Activated T-helper 1 cell treated with anti-CD3 and anti-CD28 coated beads, Interleukin-2, amount 50 U/mL, for 16 hours (primary cell): ENCODE measurements at regions not wholly inside any gene's neighbourhood (a gene's known extent, or its start where the extent isn't known, plus 50 kb on each side); places are given as distances from the start of the nearest gene placed in this dataset.
A peak's percentile ranks its signal among the peaks of the same experiment; 100 is the strongest.

Experiments used
- DNase-seq, 2 donors: peaks; one replicate each; pipeline ENCODE4 v3.0.0-alpha.2; 2020; ENCODE audit warnings: low read depth in 1 of 2, low spot score in 1 of 2

DNA sequence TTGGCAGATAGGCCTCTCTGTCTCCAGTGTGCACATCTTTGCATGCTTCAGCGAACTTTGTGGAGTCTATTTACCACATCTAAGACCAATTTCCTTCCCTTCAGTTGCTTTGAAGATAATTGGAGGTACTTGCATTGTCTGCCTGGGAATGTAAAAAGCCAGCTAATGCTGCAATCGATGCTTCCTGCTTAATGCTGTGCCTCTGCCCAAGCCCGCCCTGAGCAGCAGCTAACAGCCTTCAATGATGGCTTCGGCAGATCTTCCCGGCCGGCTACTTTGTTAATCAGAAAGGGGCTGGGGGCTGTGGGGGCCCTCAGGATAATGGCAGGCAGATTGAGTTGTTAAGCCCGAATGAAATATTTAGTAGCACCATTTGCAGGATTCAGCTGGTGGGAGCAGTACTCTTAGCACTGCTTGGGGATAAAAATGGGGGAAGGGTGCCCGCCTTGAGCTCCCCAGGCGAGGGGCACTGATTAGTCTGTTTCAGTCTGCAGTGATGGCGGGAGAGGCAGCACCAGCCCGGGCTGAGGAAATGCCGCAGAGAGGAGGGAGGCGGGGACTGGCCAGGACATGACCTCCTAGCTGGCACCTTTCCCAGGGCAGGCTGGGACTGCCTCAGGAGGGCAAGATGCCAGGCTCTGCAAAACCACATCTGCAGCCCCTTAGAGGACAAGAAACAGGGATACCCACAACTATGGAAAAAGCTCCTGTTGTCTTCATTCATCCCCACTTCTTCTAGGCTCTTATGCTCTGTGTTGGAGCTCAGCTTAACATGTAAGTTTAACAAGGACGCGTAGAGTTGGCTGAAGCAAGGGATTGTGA lies 460.0 kb downstream of the BUD13 start:
- no peak for DNase-seq

DNA sequence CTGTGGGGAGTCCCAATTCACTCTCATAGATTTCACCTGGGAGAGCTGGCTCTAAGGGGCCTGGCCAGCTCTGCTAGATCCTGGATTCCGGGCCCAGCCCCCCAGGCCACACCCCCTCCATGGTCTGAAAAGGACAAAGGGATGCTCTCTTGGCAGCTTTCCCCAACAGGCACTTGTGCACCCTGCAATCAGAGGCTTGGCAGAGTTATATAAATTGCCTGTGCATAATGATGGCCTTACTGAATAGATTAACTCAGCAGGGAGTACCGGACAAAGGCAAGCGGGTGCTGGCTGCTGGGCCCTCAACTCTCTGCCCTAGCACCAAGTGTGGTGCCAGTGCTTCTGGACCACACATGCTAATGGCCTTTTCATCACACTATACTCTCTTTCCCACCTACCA lies 461.6 kb downstream of the BUD13 start:
- DNase-seq: no peak

DNA sequence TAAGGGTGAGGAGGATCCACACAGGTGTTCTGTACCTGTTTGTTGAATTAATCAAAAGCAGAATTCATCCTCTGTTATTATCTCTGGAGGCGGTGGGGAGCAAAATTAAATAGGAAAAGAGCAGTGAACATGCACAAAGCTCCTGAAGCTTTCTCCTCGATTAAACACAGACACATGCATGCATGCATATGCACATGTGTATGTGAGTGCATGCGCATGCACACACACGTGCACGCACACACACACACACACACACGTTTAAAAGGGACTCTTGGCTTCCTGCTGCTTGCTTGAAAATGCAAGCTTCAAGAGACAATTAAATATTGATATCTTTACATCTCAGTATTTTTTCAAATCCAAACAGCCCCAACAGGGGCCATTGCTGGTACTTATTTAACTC lies 462.1 kb downstream of the BUD13 start:
- no peak for DNase-seq

DNA sequence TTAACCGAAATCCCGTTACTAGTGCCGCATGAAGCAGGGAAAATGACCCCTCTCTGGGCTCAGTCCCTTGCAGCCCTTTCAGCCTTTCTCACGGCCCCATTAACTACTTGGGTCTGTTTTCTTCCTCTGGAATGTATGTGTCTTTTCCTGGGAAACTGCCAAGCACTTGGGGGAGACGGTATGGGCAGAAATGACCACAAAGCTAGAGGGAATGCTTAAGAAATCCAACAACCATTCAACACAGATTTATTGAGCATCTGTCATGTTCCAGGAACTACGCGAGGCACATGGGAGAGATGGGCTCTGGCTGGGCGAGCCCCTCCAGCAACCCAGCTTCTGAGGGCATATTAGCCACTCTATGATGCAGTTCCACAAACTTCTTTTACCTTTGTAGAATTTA lies 462.6 kb downstream of the BUD13 start:
- DNase-seq: no peak

DNA sequence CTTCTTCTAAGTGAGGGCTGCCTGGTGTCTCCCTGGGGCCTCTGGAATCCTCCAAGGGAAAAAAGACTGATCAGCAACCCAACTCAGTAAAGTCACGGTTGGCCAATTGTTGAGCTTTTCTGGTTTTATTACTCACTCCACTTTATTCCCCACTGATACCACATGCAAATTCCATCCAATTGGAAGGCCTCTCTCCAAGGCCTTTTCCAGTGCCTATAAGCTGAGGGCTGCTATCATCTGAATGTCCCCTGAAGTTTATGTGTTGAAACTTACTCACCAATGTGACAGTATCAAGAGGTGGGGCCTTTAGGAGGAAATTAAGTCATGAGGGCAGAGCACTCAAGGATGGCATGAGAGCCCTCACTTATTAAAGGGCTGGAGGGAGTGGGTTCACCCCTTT lies 463.3 kb downstream of the BUD13 start:
- DNase-seq: no peak

DNA sequence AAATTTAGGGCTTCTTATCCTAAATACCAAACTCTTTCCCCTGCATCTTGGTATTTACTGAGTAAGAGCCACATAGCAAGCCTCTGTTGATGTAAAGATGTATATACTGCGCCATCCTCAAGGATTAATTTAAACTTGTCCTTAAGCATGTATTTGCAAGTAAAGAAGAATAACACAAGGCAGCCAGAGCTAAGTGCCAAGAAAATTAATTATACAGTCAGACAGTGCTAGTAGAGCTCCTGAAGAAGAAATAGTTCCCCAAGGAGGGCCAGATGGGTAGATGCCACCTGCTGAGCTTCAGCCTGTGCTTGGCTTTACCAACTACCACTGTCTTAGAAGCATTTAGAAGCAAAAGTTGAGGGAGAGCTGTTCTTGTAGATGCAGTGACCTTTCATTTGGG lies 470.0 kb downstream of the BUD13 start:
- DNase-seq: no peak

DNA sequence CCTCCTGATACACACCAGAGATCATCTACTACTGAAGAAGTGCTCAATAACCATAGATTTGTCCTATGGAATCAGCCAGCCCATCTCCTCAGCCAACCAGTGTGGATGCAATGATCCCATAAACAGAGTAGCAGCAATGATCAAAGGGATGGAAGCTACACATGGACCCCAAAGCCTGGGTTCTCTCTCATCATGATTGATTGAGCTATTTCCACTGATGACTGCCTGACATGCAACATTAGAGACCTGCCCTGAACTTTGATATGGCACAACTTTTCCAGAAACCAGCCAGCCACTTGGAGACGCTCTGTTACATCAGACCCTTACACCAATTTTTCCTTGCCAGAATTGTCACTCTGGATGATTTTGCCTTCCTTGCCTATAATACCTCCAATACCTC lies 471.6 kb downstream of the BUD13 start:
- DNase-seq: no peak

DNA sequence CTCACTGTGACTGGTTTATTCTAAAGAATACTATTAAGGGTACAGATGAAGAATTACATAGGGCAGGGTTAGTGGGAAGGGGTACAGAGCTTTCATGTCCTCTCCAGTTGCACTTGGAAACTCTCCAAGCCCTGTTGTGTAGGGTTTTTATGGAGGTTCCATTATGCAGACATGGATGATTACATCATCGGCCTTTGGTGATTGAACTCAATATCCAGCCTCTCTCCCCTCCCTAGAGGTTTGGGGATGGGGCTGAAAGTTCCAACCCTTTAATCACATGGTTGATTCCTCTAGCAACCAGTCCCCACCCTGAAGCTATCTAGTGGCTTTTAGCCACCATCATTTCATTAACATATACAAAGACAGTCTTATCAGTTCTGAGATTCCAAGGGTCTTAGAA lies 472.6 kb downstream of the BUD13 start:
- DNase-seq: no peak

DNA sequence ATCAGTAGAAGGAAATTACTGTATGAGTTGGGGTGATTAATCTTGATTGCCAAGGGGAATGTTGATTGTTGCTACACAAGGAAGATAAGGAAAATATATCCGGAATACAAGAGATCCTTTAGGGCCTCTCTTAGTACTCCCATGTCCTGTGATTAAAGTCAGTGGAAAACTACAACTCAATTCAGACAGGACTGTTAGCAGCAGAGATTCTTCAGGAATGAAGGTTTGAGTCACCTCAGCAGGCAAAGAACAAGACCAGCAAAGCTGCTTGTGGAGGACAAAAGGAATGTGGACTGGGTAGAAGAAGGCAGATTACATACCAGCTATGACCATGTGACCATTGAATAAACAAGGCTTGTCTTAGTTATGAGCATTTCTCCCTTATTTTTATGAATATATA lies 478.2 kb downstream of the BUD13 start:
- DNase-seq: no peak

DNA sequence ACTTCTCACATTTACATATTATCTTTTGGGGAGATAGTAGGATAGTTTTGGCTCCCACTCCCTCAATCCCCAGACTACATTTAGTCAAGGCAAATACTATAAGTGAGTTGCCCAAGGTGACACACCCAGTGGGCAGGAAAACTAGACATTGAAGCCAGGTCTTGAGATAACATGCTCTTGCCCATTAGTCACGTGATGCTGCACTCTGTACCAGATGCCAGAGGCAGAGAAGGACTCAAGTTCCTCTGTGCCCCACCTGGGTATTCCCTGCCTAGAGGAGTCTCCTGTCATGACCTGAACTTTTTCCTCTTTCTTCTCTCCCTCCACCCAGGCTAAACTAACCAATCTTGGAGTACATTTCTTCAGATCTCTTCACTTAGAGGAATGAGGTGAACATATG lies 484.9 kb downstream of the BUD13 start:
- DNase-seq: no peak

DNA sequence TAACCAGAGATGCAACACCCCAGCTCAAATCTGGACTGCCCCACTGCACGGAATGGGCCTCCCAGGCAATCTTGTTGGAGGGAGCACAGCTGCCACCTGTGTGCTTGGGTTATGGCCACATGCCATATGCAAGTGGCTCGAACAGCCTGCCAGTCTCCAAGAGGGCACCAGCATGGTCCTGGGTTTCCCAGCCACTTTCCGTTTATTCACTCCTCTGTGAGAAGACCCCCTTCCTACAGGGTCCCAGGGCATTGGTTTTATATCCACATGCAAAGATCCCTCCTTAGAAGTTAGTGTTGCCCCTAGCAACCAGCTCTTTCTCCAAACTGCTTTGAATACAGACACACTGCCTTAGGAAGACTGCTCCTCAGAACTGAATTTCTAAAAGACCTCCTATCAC lies 487.8 kb downstream of the BUD13 start:
- DNase-seq: no peak

DNA sequence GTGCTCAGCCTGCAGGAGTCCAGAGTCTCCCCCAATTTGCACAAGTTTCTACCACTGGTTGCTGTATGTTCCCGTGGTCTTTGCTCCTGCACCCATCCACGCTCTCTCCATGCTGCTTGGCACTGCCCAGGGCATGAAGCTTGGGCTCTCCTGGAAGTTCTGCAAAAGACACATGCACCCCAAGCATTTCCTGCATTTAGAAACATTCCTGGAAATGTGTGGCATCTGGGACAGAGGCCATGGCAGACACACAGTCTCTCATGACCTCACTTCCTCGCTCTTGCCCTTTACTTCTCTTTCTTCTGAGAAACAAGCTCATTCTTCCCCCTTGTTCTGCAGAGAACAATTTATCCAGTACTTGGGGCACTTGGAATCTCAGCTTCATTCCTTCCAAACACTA lies 489.5 kb downstream of the BUD13 start:
- no peak for DNase-seq

DNA sequence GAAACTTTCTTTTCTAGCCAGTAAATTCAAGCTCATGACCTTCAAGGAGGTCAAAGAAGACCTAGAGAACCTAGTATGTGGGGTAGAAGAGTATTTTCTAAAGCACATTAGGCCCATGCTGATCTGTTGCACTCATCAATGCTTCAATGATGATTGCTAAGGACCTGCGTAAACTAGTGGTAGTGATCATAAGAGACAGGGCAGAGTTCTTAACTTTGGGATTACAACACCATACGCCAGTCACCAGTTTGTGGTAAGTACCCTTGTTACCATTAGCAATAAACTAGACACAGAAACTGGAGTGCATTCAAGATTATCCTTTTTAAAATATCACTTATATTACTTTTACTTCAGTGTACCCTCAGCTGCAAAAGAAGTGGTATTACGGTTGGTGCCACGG lies 490.3 kb downstream of the BUD13 start:
- DNase-seq: no peak

DNA sequence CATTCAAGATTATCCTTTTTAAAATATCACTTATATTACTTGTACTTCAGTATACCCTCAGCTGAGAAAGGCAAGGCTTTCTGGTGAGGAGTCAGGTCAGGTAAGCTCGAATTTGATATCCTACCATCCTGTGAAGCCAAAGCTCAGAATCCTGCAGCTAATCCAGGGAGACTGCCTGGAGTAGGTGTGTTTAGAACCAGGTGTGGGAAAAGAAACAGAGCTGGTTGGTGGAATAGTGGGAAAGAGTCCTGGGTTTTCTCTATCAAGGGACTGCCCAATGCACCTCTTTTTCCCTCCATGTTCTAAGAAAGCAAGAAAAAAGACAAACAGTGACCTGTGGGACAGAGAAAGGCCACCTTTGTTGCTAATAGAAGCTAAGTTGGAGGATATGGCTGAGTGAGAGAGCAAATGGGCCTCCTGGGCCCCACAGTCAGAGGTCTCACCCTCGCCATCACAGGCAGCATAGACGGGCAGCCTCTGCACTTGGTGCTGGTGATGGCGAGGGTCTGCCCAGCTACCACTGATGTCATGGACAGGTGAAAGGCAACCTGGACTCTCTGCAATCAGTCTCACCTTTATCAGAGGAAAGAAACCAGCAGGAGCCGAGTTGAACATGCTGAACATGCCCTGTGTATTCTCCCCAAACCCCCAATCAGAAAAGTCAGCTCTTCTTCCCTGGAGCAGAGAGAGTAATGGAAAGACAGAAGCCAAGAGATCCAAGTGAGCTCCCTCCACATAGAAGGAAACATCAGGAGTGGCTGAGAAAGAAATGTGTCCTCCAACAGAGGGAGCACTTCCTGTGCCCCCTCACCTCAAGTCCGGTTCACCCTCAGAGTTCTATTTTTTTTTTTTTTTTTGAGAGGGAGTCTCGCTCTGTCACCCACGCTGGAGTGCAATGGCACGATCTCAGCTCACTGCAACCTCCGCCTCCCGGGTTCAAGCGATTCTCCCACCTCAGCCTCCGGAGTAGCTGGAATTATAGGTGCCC lies 491.3 kb downstream of the BUD13 start:
- no peak for DNase-seq

DNA sequence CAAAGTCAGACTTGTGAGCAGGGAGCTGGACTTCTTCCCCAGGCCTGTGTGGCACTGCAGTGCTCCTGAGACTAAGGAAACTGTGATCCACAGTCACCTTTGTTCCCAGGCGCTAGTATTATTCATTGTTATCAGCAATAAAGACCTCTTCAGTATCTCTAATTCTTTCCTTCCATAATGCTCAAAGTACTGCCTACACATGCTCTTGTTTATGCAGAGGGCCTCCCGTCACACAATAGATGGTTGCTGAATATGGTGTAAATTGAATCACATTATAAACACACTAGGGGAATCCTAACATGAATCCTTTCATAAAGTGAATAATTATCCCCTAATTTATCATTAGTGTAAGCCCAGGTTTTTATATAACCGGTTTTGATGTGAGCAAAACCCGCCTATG lies 493.3 kb downstream of the BUD13 start:
- no peak for DNase-seq

DNA sequence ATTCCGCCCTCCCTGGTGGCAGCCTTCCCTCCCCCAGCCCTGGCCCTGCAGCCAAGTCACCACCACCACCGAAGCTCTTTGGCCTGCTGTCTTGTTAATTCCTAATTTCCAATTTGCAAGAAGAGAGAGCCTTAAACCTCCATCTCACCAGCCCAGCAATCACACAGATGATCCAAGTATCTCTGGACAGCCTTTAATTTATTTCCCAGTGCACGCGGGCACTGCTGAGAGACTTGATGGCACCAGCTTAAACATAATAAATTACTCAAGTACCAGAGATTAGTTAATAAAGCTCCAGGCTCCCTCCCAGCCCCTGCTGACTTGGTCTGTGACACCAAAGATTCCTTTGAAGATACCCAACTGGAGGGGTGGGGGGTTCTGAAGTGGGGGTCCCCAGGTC lies 494.7 kb downstream of the BUD13 start:
- no peak for DNase-seq

DNA sequence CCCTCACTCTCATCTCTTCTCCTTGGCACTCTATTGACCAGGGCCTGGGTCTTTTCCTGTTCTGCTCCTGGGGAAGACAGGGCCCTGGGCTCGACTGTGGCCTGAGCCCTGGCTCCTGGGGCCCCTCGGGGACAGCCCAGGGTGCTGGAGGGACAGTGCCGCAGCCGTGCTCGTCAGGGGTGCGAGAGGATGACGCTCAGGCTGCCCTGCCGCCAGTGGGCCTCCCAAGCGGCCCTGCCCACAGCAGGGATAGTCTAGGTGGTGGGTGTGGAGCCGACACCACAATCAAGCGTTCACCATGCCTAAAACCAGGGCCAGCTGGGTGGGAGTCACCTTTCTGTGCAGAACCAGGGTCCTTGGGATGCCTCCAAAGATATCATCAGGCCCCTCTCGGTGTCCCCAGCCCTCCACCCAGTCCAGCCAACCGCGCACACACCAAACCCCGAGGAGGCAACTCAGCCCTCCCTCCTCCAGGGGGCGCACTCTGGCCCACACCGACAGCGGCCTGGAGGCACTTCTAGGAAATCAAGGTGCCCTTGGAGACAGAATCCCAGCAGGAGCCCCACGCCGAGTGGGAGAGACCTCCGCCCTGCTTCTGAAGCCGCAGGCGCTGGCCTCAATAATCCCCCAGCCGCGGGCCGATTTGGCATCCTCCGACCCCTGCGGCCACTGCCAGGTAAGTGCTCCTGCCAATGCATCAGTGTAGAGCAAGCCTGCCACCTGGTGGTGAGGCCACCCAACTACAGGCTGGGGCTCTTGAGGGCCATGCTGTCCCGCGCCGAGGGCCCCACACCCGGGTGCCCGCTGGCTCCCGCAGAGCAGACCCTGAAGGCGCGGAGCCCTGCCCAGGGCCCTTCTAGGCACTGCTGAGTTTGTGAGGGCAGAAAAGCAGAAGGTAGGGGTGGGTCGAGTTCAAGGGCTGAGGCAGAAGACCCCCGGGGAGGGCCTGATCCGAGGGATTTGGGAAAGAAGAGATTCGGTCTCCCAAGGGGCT lies 496.4 kb downstream of the BUD13 start:
- DNase-seq: peak; percentile 30 to 44

DNA sequence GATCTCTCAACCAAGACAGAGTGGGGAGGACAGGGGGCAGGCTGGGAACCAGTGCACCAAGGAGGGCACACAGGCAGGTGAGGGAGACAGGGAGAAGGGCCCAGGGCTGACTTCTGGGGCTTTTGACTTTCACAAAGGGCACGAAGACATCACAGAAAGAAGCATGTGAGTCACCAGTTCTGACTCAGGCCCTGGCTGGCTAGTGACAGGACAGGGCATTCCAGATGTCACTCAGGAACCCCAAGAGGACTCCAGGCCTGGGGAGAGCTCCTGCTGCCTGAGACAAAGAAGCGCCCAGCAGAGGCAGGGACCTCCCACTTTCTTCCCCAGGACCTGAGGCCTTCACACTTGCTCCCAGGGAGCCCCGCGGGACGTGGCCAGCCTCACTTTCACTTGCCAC lies 497.2 kb downstream of the BUD13 start:
- DNase-seq: no peak

DNA sequence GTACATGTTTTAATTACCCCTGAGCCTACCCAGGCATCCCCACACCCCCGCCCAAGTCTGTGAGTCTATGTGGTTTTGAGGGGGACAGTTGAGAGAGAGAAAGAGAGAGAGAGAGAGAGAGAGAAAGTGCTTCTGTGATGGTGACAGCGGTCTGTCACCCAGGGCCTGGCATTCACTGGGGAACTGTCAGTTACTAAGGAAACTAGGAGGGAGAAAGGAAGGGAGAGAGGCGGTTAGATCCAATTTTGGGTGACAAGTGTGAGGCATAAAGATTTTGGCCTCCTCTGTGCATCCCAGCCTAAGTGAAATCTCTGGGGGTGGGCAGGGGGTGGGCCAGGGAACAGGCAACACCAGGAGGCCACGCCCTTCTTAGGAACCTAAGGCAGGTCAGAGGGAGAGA lies 498.3 kb downstream of the BUD13 start:
- DNase-seq: no peak

DNA sequence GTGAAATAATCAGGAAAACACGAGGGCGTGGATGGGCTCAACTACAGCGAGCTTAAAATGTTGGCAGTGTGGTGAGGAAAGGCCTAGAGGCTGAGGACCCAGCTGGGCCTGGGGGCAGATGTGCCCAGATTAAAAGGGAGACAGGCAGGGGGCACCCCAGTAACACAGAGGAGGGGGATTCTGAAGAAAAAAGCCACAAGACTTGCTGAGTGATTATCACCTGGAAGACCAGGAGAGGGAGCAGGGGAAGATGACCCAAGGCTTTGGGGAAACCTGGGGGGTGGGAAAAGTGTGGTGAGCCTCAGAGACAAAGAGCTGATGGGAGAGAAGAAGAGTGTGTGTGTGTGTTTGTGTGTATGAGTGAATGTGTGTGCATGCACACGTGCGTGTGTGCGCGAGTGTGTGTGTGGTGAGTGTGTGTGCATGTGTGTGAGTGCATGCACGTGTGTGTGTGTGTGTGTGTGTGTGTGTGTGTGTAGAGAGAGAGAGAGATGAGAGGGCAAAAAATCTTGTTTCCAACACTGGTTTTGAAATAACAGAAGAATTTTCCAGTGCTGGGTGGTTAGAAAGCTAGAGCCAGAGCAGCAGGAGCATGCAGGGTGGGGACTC lies 500.5 kb downstream of the BUD13 start:
- DNase-seq: no peak

DNA sequence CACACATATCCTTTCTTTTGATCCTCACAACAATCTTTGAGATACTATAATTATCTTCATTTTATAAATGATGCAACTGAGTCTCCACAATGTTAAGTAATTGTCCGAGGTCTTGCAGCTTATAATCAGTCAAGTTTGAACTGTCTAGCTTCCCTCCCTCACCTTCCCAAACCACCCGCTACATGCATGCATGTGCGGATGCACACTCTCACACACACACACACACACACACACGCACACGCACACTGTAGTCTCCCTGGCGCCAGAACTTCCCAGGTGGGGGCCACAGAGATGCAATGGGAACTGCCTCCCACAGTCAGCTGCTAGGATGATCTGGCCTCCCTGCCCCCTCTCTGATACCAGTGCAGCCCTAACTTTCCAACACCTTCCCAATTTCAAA lies 501.3 kb downstream of the BUD13 start:
- no peak for DNase-seq
